IMR-90 (cell line): ENCODE measurements at regions not wholly inside any gene's neighbourhood (a gene's known extent, or its start where the extent isn't known, plus 50 kb on each side); places are given as distances from the start of the nearest gene placed in this dataset.

ENCODE experiments used
- BHLHE40 ChIP-seq: fragments of 150-350 bp; IDR thresholded peaks from 2 replicates; pipeline ENCODE4 v1.6.1; 2016; ENCODE audit warnings: mild to moderate bottlenecking, low read depth, low read length
- CEBPB ChIP-seq: IDR thresholded peaks from 2 replicates; pipeline ENCODE4 v1.6.1; 2012; ENCODE audit warnings: low read depth, low read length, improper control_type of control experiment
- CHD1 ChIP-seq: IDR thresholded peaks from 2 replicates; pipeline ENCODE4 v1.6.1; 2012; ENCODE audit warnings: low read depth, low read length, improper control_type of control experiment
- MAZ ChIP-seq: IDR thresholded peaks from 2 replicates; pipeline ENCODE4 v1.6.1; 2012; ENCODE audit warnings: low read depth, mild to moderate bottlenecking, low read length, improper control_type of control experiment, moderate library complexity, borderline replicate concordance
- MXI1 ChIP-seq: IDR thresholded peaks from 2 replicates; pipeline ENCODE4 v1.6.1; 2012; ENCODE audit warnings: low read depth, mild to moderate bottlenecking, low read length, moderate library complexity, borderline replicate concordance
- POLR2A ChIP-seq: IDR thresholded peaks from 2 replicates; pipeline ENCODE4 v1.6.1; 2012; ENCODE audit warnings: mild to moderate bottlenecking, low read depth, low read length
- SMC3 ChIP-seq: fragments of 150-350 bp; IDR thresholded peaks from 2 replicates; pipeline ENCODE4 v1.6.1; 2016; ENCODE audit warnings: low read depth, mild to moderate bottlenecking, antibody characterized with exemption, low read length, moderate library complexity
- TF ChIP-seq, protein P1 (sequence below): conservative IDR thresholded peaks from 2 replicates; pipeline ENCODE4 v1.5.1; 2012; ENCODE audit warnings: mild to moderate bottlenecking, low read depth, low read length, improper control_type of control experiment
- TF ChIP-seq, protein P2 (sequence below): fragments of 150-350 bp; IDR thresholded peaks from 2 replicates; pipeline ENCODE4 v1.6.1; 2016; ENCODE audit warnings: low read depth, mild to moderate bottlenecking, low read length, moderate library complexity, borderline replicate concordance
- TF ChIP-seq, protein P3 (sequence below): fragments of 150-350 bp; IDR thresholded peaks from 2 replicates; pipeline ENCODE4 v1.6.1; 2017; ENCODE audit warnings: mild to moderate bottlenecking, antibody characterized with exemption, low read length, low read depth

DNA sequence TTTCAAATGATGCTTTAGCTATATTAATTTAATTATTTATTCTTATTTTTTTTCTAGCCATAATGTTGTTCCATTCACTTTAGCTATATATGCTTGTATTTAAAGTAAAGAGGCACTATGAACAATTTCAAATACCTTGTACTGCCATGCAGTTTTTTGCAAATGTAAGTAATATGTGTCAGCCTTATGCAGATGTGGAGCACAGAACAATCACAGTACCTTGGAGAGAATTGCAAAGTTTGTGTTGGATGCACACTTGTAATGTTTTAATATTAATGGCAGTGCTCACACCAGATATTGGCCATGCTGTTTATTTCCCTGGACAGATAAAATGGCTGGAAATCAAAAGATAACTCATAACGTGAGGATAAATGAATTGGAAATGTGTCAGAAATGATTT, 663.5 kb upstream of the SEMA3D start:
- TF ChIP-seq CEBPB = no peak
- TF ChIP-seq, protein P1, sequence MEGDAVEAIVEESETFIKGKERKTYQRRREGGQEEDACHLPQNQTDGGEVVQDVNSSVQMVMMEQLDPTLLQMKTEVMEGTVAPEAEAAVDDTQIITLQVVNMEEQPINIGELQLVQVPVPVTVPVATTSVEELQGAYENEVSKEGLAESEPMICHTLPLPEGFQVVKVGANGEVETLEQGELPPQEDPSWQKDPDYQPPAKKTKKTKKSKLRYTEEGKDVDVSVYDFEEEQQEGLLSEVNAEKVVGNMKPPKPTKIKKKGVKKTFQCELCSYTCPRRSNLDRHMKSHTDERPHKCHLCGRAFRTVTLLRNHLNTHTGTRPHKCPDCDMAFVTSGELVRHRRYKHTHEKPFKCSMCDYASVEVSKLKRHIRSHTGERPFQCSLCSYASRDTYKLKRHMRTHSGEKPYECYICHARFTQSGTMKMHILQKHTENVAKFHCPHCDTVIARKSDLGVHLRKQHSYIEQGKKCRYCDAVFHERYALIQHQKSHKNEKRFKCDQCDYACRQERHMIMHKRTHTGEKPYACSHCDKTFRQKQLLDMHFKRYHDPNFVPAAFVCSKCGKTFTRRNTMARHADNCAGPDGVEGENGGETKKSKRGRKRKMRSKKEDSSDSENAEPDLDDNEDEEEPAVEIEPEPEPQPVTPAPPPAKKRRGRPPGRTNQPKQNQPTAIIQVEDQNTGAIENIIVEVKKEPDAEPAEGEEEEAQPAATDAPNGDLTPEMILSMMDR = no peak
- TF ChIP-seq, protein P2, sequence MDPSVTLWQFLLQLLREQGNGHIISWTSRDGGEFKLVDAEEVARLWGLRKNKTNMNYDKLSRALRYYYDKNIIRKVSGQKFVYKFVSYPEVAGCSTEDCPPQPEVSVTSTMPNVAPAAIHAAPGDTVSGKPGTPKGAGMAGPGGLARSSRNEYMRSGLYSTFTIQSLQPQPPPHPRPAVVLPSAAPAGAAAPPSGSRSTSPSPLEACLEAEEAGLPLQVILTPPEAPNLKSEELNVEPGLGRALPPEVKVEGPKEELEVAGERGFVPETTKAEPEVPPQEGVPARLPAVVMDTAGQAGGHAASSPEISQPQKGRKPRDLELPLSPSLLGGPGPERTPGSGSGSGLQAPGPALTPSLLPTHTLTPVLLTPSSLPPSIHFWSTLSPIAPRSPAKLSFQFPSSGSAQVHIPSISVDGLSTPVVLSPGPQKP = no peak
- TF ChIP-seq POLR2A = no peak
- TF ChIP-seq CHD1 = no peak
- no peak for TF ChIP-seq SMC3
- TF ChIP-seq MAZ = no peak
- no peak for TF ChIP-seq BHLHE40
- TF ChIP-seq MXI1 = no peak
- TF ChIP-seq, protein P3, sequence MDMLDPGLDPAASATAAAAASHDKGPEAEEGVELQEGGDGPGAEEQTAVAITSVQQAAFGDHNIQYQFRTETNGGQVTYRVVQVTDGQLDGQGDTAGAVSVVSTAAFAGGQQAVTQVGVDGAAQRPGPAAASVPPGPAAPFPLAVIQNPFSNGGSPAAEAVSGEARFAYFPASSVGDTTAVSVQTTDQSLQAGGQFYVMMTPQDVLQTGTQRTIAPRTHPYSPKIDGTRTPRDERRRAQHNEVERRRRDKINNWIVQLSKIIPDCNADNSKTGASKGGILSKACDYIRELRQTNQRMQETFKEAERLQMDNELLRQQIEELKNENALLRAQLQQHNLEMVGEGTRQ = no peak
